ENCODE measurements at regions not wholly inside any gene's neighbourhood (a gene's known extent, or its start where the extent isn't known, plus 50 kb on each side); places are given as distances from the start of the nearest gene placed in this dataset.

DNA sequence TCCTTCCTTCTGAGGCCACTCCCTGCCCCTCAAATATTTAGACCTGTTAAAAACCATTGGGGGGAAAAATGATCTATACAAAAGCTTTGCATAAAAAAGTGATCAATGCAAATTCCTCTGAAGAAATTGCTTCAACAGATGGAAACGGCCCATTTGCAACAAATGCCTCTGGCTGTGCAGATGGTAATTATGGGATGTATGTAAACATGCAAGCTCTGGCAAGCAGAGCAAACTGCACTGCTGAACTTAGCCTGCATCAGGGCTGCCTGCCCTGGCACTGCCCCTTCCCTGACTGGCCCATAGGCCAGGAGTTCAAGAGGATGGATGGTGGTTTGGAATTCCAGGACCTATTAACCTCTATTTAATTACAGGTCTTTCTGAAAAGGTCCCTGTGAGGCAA, 388.7 kb downstream of the MIAT start:
- Histone ChIP-seq H3K9me3 (no peaks in the 10 kb centered on the region), H3K4me1 (no peaks in the 10 kb centered on the region), H3K36me3 (no peaks in the 10 kb centered on the region), H3K27ac (no peak overlapping the region), H3K4me3 (no peak overlapping the region), H3K27me3 (peaks cover 8% of the 10 kb centered on the region)
- no peak for TF ChIP-seq POLR2AphosphoS5 (IDR thresholded peaks at IDR 0.05)
- DNase-seq (ENCODE audit: low spot score in 2 of 2) = no peak
- WGBS = 36% methylated on average over 1 of the region's 1 CpG

DNA sequence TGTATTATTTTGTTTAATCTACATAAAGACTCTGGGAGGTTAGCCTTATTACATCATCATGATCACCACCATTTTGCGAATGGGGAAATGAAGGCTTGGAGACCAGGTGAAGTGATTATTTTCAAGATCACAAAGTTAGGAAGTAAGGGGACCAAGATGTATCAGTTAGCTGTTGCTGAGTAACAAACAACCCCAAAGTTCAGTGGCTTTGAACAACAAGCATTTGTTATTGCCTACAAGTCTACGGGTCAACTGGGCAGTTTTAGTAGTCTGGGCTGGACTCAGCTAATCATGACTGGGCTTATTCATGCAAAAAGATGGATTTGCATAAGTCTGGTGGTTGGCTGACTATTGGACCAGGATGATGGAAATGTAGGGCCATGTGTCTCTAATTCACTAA, 389.2 kb downstream of the MIAT start:
- 95% methylated on average over 2 of the region's 2 CpGs for WGBS
- no peaks in the 10 kb centered on the region for H3K36me3 ChIP-seq
- no peak overlapping the region for H3K4me3 ChIP-seq
- H3K27me3 ChIP-seq = peaks cover 8% of the 10 kb centered on the region
- DNase-seq (ENCODE audit: low spot score in 2 of 2) = no peak
- TF ChIP-seq POLR2AphosphoS5 (IDR thresholded peaks at IDR 0.05) = no peak
- no peak for TF ChIP-seq POLR2A (IDR thresholded peaks at IDR 0.05)
- TF ChIP-seq, protein P1, sequence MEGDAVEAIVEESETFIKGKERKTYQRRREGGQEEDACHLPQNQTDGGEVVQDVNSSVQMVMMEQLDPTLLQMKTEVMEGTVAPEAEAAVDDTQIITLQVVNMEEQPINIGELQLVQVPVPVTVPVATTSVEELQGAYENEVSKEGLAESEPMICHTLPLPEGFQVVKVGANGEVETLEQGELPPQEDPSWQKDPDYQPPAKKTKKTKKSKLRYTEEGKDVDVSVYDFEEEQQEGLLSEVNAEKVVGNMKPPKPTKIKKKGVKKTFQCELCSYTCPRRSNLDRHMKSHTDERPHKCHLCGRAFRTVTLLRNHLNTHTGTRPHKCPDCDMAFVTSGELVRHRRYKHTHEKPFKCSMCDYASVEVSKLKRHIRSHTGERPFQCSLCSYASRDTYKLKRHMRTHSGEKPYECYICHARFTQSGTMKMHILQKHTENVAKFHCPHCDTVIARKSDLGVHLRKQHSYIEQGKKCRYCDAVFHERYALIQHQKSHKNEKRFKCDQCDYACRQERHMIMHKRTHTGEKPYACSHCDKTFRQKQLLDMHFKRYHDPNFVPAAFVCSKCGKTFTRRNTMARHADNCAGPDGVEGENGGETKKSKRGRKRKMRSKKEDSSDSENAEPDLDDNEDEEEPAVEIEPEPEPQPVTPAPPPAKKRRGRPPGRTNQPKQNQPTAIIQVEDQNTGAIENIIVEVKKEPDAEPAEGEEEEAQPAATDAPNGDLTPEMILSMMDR (IDR thresholded peaks at IDR 0.05) = no peak
- no peak for TF ChIP-seq EP300 (IDR thresholded peaks at IDR 0.05)
- no peak overlapping the region for H3K27ac ChIP-seq
- H3K9me3 ChIP-seq = no peaks in the 10 kb centered on the region
- no peaks in the 10 kb centered on the region for H3K4me1 ChIP-seq

DNA sequence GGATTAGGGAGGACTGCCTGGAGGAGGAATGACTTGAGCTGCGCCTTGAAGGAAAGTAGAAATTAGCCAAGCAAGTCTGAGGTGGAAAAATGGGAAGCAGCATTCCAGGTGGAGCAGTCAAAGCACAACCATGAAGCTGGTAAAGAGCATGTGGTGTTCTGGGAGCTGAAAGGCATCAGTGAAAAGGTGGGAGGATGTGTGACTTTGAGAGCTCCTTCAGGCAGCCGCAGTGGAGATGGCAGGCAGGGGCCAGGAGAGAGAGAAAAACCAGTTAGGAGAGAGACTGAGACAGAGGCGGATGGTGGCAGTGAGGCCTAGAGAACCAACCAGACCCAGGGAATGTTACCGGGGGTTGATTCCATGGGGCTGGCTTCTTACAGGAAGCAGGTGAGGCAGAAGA, 393.4 kb downstream of the MIAT start:
- H3K27ac ChIP-seq = no peak overlapping the region
- DNase-seq (ENCODE audit: low spot score in 2 of 2) = no peak
- TF ChIP-seq, protein P1 (IDR thresholded peaks at IDR 0.05) = no peak
- TF ChIP-seq POLR2A (IDR thresholded peaks at IDR 0.05) = no peak

DNA sequence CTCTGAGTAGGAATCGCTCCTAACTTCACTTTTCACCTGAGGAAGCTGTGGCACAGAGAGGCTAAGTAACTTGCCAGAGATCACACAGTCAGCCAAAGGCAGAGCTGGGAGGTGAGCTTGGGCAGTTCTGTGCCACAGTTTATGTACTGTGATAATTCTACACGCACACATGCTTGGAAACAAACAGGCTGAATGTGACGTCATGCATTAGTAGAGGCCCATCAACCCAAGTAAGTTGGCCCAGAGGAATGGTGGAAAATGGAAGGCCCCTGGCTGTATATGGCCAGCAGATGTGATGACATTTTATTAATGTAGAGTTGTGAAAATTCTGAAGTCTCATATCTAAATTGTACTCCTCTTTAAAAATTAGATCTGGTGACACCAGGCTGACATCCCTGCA, 394.0 kb downstream of the MIAT start:
- no peaks in the 10 kb centered on the region for H3K27me3 ChIP-seq
- no peak for TF ChIP-seq POLR2AphosphoS5 (IDR thresholded peaks at IDR 0.05)
- no peak for TF ChIP-seq POLR2A (IDR thresholded peaks at IDR 0.05)
- TF ChIP-seq EP300 (IDR thresholded peaks at IDR 0.05) = no peak
- TF ChIP-seq, protein P1 (IDR thresholded peaks at IDR 0.05) = no peak
- H3K4me1 ChIP-seq = no peaks in the 10 kb centered on the region
- no peak overlapping the region for H3K4me3 ChIP-seq
- DNase-seq (ENCODE audit: low spot score in 2 of 2) = no peak
- WGBS = 94% methylated on average over 3 of the region's 3 CpGs
- H3K9me3 ChIP-seq = no peaks in the 10 kb centered on the region
- H3K36me3 ChIP-seq = no peaks in the 10 kb centered on the region
- H3K27ac ChIP-seq = no peak overlapping the region

More for the DNA sequence above, 393.4 kb downstream of the MIAT start:
- no peaks in the 10 kb centered on the region for H3K4me1 ChIP-seq
- no peaks in the 10 kb centered on the region for H3K9me3 ChIP-seq
- H3K4me3 ChIP-seq = no peak overlapping the region
- WGBS = 95% methylated on average over 4 of the region's 4 CpGs
- H3K27me3 ChIP-seq = no peaks in the 10 kb centered on the region
- H3K36me3 ChIP-seq = no peaks in the 10 kb centered on the region

DNA sequence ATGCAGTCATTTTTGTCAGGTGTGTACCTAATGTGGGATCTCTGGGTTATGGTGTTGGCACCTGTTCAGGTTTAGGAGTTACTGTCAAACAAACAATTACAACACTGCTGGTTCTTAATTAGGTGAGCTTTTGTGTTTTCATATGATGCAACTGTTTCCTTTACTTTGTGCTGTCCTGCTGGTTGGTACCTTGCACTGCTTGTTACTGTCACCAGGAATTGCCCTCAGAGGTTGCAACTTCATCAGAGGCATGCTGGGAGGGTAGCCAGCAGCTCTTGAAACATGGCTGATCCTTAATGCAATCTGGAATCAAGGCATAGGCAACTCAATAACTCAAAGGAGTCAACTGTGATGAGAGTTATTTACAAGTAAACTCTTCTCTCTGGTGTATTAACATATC, 400.3 kb downstream of the MIAT start:
- Histone ChIP-seq H3K27me3 (no peaks in the 10 kb centered on the region), H3K9me3 (no peaks in the 10 kb centered on the region), H3K27ac (no peak overlapping the region), H3K4me1 (no peaks in the 10 kb centered on the region), H3K4me3 (no peak overlapping the region), H3K36me3 (no peaks in the 10 kb centered on the region)
- DNase-seq (ENCODE audit: low spot score in 2 of 2) = no peak
- TF ChIP-seq POLR2A (IDR thresholded peaks at IDR 0.05) (no peak), POLR2AphosphoS5 (IDR thresholded peaks at IDR 0.05) (no peak), EP300 (IDR thresholded peaks at IDR 0.05) (no peak)
- TF ChIP-seq, protein P1 (IDR thresholded peaks at IDR 0.05) = no peak

DNA sequence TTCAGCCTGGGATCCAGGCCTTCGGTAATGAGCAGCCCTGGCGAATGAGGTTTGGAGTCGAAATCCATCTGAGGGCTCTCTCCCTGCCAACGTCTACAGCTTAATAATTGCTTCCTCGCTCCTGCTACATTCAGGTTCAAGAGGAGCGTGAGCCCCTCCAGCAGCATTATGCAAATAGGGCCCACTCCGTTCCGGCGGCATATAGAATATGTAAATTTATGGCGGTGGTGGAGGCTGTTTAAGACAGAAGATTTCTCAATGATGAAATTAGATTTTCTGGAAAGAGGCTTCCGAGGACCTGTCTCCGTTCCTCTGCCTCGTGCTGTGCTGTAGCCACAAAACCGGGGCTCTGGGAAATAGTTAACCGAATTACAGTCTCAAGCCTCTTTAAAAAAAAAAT, 402.8 kb downstream of the MIAT start:
- no peaks in the 10 kb centered on the region for H3K36me3 ChIP-seq
- H3K27ac ChIP-seq = no peak overlapping the region
- H3K27me3 ChIP-seq = no peaks in the 10 kb centered on the region
- WGBS = 84% methylated on average over 15 of the region's 15 CpGs
- TF ChIP-seq POLR2AphosphoS5 (IDR thresholded peaks at IDR 0.05) (no peak), EP300 (IDR thresholded peaks at IDR 0.05) (no peak), POLR2A (IDR thresholded peaks at IDR 0.05) (no peak)
- TF ChIP-seq, protein P1 (IDR thresholded peaks at IDR 0.05) = no peak
- H3K9me3 ChIP-seq = no peaks in the 10 kb centered on the region
- no peaks in the 10 kb centered on the region for H3K4me1 ChIP-seq
- DNase-seq (ENCODE audit: low spot score in 2 of 2) = no peak
- H3K4me3 ChIP-seq = no peak overlapping the region

All from suprapubic skin (tissue), 4 donors.